OCI-LY3 (cell line): ENCODE measurements at regions not wholly inside any gene's neighbourhood (a gene's known extent, or its start where the extent isn't known, plus 50 kb on each side); places are given as distances from the start of the nearest gene placed in this dataset.

Experiments
- H2AFZ ChIP-seq: fragments of 200-600, 300-600 bp; shearing (Covaris generic); 2 replicates; pipeline ENCODE4 v1.6.0; 2014; ENCODE audit warnings: antibody characterized with exemption, low read depth, low read length
- H3K27ac ChIP-seq: fragments of 200-600, 300-600 bp; sonication (generic); 2 replicates; pipeline ENCODE4 v1.5.1; 2014; ENCODE audit warnings: mild to moderate bottlenecking, low read length, moderate library complexity, mixed read lengths
- H3K27me3 ChIP-seq: fragments of 200-600, 300-600 bp; sonication (generic); 2 replicates; pipeline ENCODE4 v1.6.1; 2014; ENCODE audit warnings: low read depth, low read length, mixed read lengths
- H3K36me3 ChIP-seq: fragments of 200-600, 300-600 bp; sonication (generic); replicated peaks from 2 replicates; pipeline ENCODE3; 2014; ENCODE audit warnings: low read depth, low read length, mixed read lengths
- H3K4me1 ChIP-seq: fragments of 300-600, 200-600 bp; sonication (generic); 2 replicates; pipeline ENCODE4 v1.6.1; 2014; ENCODE audit warnings: low read length, mixed read lengths
- H3K4me2 ChIP-seq: fragments of 200-600, 300-600 bp; sonication (generic); 2 replicates; pipeline ENCODE4 v1.6.1; 2014; ENCODE audit warnings: low read length, mixed read lengths
- H3K4me3 ChIP-seq: fragments of 300-600, 200-600 bp; sonication (generic); 2 replicates; pipeline ENCODE4 v1.5.1; 2014; ENCODE audit warnings: antibody characterized with exemption, mild to moderate bottlenecking, low read length, moderate library complexity
- H3K79me2 ChIP-seq: fragments of 300-600, 200-600 bp; shearing (Covaris generic); 2 replicates; pipeline ENCODE4 v1.6.1; 2014; ENCODE audit warnings: mild to moderate bottlenecking, low read length, mixed read lengths
- H3K9ac ChIP-seq: fragments of 300-600, 200-600 bp; shearing (Covaris generic); 2 replicates; pipeline ENCODE4 v1.6.0; 2014; ENCODE audit warnings: mild to moderate bottlenecking, low read length, moderate library complexity
- H3K9me3 ChIP-seq: fragments of 200-600, 300-600 bp; shearing (Covaris generic); 2 replicates; pipeline ENCODE4 v1.6.1; 2014; ENCODE audit warnings: low read length, mixed read lengths; ENCODE audit not compliant: insufficient read depth
- H4K20me1 ChIP-seq: fragments of 200-600, 300-600 bp; sonication (generic); 2 replicates; pipeline ENCODE4 v1.6.1; 2016; ENCODE audit warnings: low read length, mixed read lengths; ENCODE audit not compliant: insufficient read depth
- CTCF ChIP-seq: fragments of 200-600, 300-600 bp; sonication (generic); IDR thresholded peaks from 2 replicates; pipeline ENCODE4 v1.5.1; 2014; ENCODE audit warnings: antibody characterized with exemption, low read length, low read depth
- EZH2phosphoT487 ChIP-seq: fragments of 200-600 bp; shearing (Covaris generic); IDR thresholded peaks from 2 replicates; pipeline ENCODE4 v1.6.1; 2018; ENCODE audit warnings: antibody characterized with exemption, mixed run types, low read depth

- Histone ChIP-seq H3K4me3 (no peak overlapping the region), H3K4me2 (no peak overlapping the region), H3K27me3 (no peaks in the 10 kb centered on the region), H2AFZ (no peak overlapping the region), H3K9ac (no peak overlapping the region), H3K36me3 (no peaks in the 10 kb centered on the region), H3K27ac (no peak overlapping the region), H4K20me1 (no peaks in the 10 kb centered on the region), H3K79me2 (no peaks in the 10 kb centered on the region), H3K4me1 (no peaks in the 10 kb centered on the region), H3K9me3 (no peaks in the 10 kb centered on the region)
- no peak for TF ChIP-seq EZH2phosphoT487
- no peak for TF ChIP-seq CTCF
Observed at GRCh38 chr2:6789559-6790138, 76.1 kb downstream of the CMPK2 start.

- Histone ChIP-seq H3K4me1 (no peaks in the 10 kb centered on the region), H2AFZ (no peak overlapping the region), H3K4me3 (no peak overlapping the region), H4K20me1 (no peaks in the 10 kb centered on the region), H3K27me3 (no peaks in the 10 kb centered on the region), H3K27ac (no peak overlapping the region), H3K9ac (no peak overlapping the region), H3K36me3 (no peaks in the 10 kb centered on the region), H3K9me3 (no peaks in the 10 kb centered on the region), H3K79me2 (no peaks in the 10 kb centered on the region), H3K4me2 (no peak overlapping the region)
- TF ChIP-seq CTCF = no peak
- TF ChIP-seq EZH2phosphoT487 = no peak
Observed at GRCh38 chr2:6791682-6792081, 74.0 kb downstream of the CMPK2 start.

GRCh38 chr2:6792883-6793282 lies 72.8 kb downstream of the CMPK2 start:
- no peaks in the 10 kb centered on the region for H3K9me3 ChIP-seq
- no peaks in the 10 kb centered on the region for H3K4me1 ChIP-seq
- no peak overlapping the region for H3K4me3 ChIP-seq
- no peak overlapping the region for H3K4me2 ChIP-seq
- no peaks in the 10 kb centered on the region for H3K79me2 ChIP-seq
- H3K9ac ChIP-seq = no peak overlapping the region
- H3K27me3 ChIP-seq = no peaks in the 10 kb centered on the region
- H2AFZ ChIP-seq = no peak overlapping the region
- no peaks in the 10 kb centered on the region for H4K20me1 ChIP-seq
- no peak overlapping the region for H3K27ac ChIP-seq
- TF ChIP-seq EZH2phosphoT487 (no peak), CTCF (no peak)
- no peaks in the 10 kb centered on the region for H3K36me3 ChIP-seq

GRCh38 chr2:6793371-6793770 lies 72.3 kb downstream of the CMPK2 start:
- no peak overlapping the region for H3K9ac ChIP-seq
- no peaks in the 10 kb centered on the region for H3K79me2 ChIP-seq
- no peak overlapping the region for H3K4me3 ChIP-seq
- H3K4me2 ChIP-seq = no peak overlapping the region
- TF ChIP-seq EZH2phosphoT487 (no peak), CTCF (no peak)
- H3K36me3 ChIP-seq = no peaks in the 10 kb centered on the region
- no peaks in the 10 kb centered on the region for H3K4me1 ChIP-seq
- H3K27me3 ChIP-seq = no peaks in the 10 kb centered on the region
- no peaks in the 10 kb centered on the region for H3K9me3 ChIP-seq
- H3K27ac ChIP-seq = no peak overlapping the region
- H4K20me1 ChIP-seq = no peaks in the 10 kb centered on the region
- H2AFZ ChIP-seq = no peak overlapping the region
